HG03159 (cell line): ENCODE measurements at regions not wholly inside any gene's neighbourhood (a gene's known extent, or its start where the extent isn't known, plus 50 kb on each side); places are given as distances from the start of the nearest gene placed in this dataset.
"Not testable (repeated sequence)": the region's sequence is repeated elsewhere in the genome, so short reads cannot be mapped to it uniquely, and the experiment has no call there.

Source experiments
- ATAC-seq: cut with Tn5 transposase; IDR thresholded peaks from one replicate; pipeline ENCODE4 v1.9.1; 2021; ENCODE audit warnings: mild to moderate bottlenecking, moderate library complexity; ENCODE audit not compliant: unreplicated experiment

- no peak for ATAC-seq
Measured at GRCh38 chr12:68984796-68985573, 52.0 kb upstream of the CPM start.

GRCh38 chr12:68997526-68997925 is 64.6 kb upstream of the CPM start:
- ATAC-seq, result not testable (repeated sequence)

- no peak for ATAC-seq
Measured at GRCh38 chr12:68998041-68998440, 65.1 kb upstream of the CPM start.

- ATAC-seq, result no peak
Measured at GRCh38 chr12:69000074-69000473, 67.1 kb upstream of the CPM start.

GRCh38 chr12:69000540-69001243 is 67.7 kb upstream of the CPM start:
- ATAC-seq, result no peak

- ATAC-seq, result no peak
Measured at GRCh38 chr12:69001251-69001650, 68.3 kb upstream of the CPM start.

- ATAC-seq, result no peak
Measured at GRCh38 chr12:69002969-69003368, 70.0 kb upstream of the CPM start.

- ATAC-seq, result no peak
Measured at GRCh38 chr12:69003991-69004390, 71.0 kb upstream of the CPM start.

GRCh38 chr12:69007101-69007854 is 74.3 kb upstream of the CPM start:
- ATAC-seq, result no peak

- no peak for ATAC-seq
Measured at GRCh38 chr12:69007855-69008351, 74.9 kb upstream of the CPM start.

GRCh38 chr12:69008520-69008919 is 75.5 kb upstream of the CPM start:
- ATAC-seq, result no peak

- no peak for ATAC-seq
Measured at GRCh38 chr12:69014047-69014446, 81.1 kb upstream of the CPM start.

- no peak for ATAC-seq
Measured at GRCh38 chr12:69015017-69015416, 82.0 kb upstream of the CPM start.

GRCh38 chr12:69015831-69016230 is 82.9 kb upstream of the CPM start:
- no peak for ATAC-seq

GRCh38 chr12:69019082-69019481 is 86.1 kb upstream of the CPM start:
- ATAC-seq, result no peak

GRCh38 chr12:69019910-69020309 is 86.9 kb upstream of the CPM start:
- no peak for ATAC-seq

- no peak for ATAC-seq
Measured at GRCh38 chr12:69022674-69023073, 89.7 kb upstream of the CPM start.

- ATAC-seq, result no peak
Measured at GRCh38 chr12:69023840-69024239, 90.9 kb upstream of the CPM start.

GRCh38 chr12:69024413-69024812 is 91.4 kb upstream of the CPM start:
- ATAC-seq, result no peak

- no peak for ATAC-seq
Measured at GRCh38 chr12:69024907-69025306, 91.9 kb upstream of the CPM start.

- no peak for ATAC-seq
Measured at GRCh38 chr12:69026336-69026735, 93.4 kb upstream of the CPM start.
